Ectodermal cell (in vitro differentiated cells): ENCODE measurements at regions not wholly inside any gene's neighbourhood (a gene's known extent, or its start where the extent isn't known, plus 50 kb on each side); places are given as distances from the start of the nearest gene placed in this dataset.
"Not testable (repeated sequence)": the region's sequence is repeated elsewhere in the genome, so short reads cannot be mapped to it uniquely, and the experiment has no call there.

Experiments used
- H3K27ac ChIP-seq: 2 replicates; pipeline ENCODE4 v1.7.0; 2013; ENCODE audit warnings: mild to moderate bottlenecking, low read depth, low read length; ENCODE audit not compliant: insufficient read depth, poor library complexity, severe bottlenecking
- H3K27me3 ChIP-seq: 2 replicates; pipeline ENCODE4 v1.7.0; 2013; ENCODE audit warnings: mild to moderate bottlenecking, low read length; ENCODE audit not compliant: insufficient read depth, control insufficient read depth, poor library complexity, severe bottlenecking
- H3K36me3 ChIP-seq: one replicate; pipeline ENCODE4 v1.7.0; 2013; ENCODE audit warnings: low read length; ENCODE audit not compliant: control insufficient read depth, insufficient read depth
- H3K4me1 ChIP-seq: one replicate; pipeline ENCODE4 v1.7.0; 2013; ENCODE audit warnings: low read length; ENCODE audit not compliant: control insufficient read depth, insufficient read depth
- H3K4me3 ChIP-seq: 2 replicates; pipeline ENCODE4 v1.7.0; 2013; ENCODE audit warnings: low read depth, low read length, control low read depth; ENCODE audit not compliant: insufficient read depth
- H3K9me3 ChIP-seq: 2 replicates; pipeline ENCODE4 v1.7.0; 2013; ENCODE audit warnings: mild to moderate bottlenecking, low read length, moderate library complexity; ENCODE audit not compliant: control insufficient read depth
- WGBS, 2 experiments: methylation state at CpG; one replicate each; pipeline ENCODE4 v1.1.7; 2013; ENCODE audit warnings: missing lambda C conversion rate in 2 of 2; 5-methylcytosine and 5-hydroxymethylcytosine counted together

GRCh38 chr5:106085556-106085955 lies 1585.2 kb downstream of the EFNA5 start:
- H3K27ac ChIP-seq = no peak overlapping the region
- no peaks in the 10 kb centered on the region for H3K9me3 ChIP-seq
- H3K27me3 ChIP-seq = no peaks in the 10 kb centered on the region
- WGBS, 2 experiments = 36 to 54% methylated on average over 2 of the region's 2 CpGs
- H3K4me3 ChIP-seq = no peak overlapping the region
- peaks cover 14% of the 10 kb centered on the region for H3K4me1 ChIP-seq
- H3K36me3 ChIP-seq = no peaks in the 10 kb centered on the region

GRCh38 chr5:106085136-106085535 lies 1585.6 kb downstream of the EFNA5 start:
- H3K4me1 ChIP-seq = peaks cover 14% of the 10 kb centered on the region
- 0% methylated on average over 1 of the region's 1 CpG for WGBS, 2 experiments
- H3K4me3 ChIP-seq = no peak overlapping the region
- no peaks in the 10 kb centered on the region for H3K36me3 ChIP-seq
- H3K27me3 ChIP-seq = no peaks in the 10 kb centered on the region
- no peaks in the 10 kb centered on the region for H3K9me3 ChIP-seq
- H3K27ac ChIP-seq = no peak overlapping the region

DNA sequence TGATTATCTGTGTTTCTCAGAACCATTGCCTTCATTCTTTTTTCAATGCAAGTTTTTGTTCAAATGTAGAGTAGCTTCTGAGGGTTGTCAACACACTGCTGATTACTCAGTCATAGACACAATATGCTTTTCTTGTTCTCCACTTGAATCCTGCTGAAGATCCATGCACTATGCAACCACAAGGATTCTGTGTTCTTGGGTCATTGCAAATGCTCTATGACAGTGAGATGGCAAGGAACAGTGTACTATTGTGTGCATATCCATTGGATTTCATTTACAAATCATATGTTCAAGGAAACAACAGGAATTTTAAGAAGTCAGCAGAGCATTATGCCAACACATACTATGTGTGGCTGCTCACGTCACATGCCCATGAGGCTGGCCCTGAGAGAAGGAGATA lies 1590.2 kb downstream of the EFNA5 start:
- 96 to 100% methylated on average over 1 of the region's 1 CpG for WGBS, 2 experiments

DNA sequence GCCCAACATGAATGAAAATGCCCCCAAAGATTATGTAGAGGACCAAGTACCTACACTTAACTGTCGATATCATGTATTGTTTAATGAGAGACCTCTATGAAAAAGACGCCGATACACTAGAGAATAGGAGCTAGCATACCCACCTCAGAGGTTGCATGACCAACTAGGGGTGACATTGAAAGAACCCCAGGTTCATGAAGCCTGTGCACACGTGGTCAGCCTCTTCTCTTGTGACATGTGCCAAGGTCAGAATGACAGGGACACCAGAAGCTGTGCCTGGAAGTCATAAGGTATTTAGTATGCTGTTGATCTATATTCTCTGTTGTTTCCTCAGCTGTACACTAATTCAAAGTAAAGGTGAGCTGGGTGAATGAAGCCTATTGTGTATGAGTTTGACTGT lies 1594.1 kb downstream of the EFNA5 start:
- Histone ChIP-seq H3K36me3 (no peaks in the 10 kb centered on the region), H3K27me3 (no peaks in the 10 kb centered on the region), H3K9me3 (no peaks in the 10 kb centered on the region), H3K4me3 (no peak overlapping the region), H3K4me1 (no peaks in the 10 kb centered on the region), H3K27ac (no peak overlapping the region)
- WGBS, 2 experiments = 94 to 96% methylated on average over 4 of the region's 4 CpGs

More for the DNA sequence above, 1590.2 kb downstream of the EFNA5 start:
- Histone ChIP-seq H3K27me3 (no peaks in the 10 kb centered on the region), H3K4me3 (no peak overlapping the region), H3K4me1 (peaks cover 5% of the 10 kb centered on the region), H3K36me3 (no peaks in the 10 kb centered on the region), H3K9me3 (no peaks in the 10 kb centered on the region), H3K27ac (no peak overlapping the region)

DNA sequence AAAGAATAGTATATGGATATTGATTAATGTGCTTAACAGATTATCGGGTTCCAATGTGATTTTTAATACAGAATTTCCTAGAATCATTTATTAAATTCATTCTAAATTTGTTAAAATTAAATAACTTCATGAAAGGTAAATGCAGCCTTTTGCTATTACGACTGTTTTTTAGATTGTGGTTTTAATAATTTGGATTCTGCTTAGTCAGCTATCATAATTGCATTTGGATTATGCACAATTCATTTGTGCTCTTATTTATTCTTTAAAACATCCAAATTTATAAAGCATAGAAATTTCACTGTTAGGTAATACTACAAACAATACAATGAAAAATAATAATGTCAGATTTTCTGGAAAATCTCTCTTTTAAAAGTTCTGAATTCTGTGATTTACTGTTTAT lies 1598.5 kb downstream of the EFNA5 start:
- Histone ChIP-seq H3K4me1 (no peaks in the 10 kb centered on the region), H3K27me3 (no peaks in the 10 kb centered on the region), H3K4me3 (no peak overlapping the region), H3K27ac (no peak overlapping the region), H3K9me3 (no peaks in the 10 kb centered on the region), H3K36me3 (no peaks in the 10 kb centered on the region)
- WGBS, 2 experiments = 100% methylated on average over 1 of the region's 2 CpGs; no CpG with 5 or more reads in 1 of the 2 experiments

GRCh38 chr5:106047341-106047740 lies 1623.4 kb downstream of the EFNA5 start:
- Histone ChIP-seq H3K4me3 (no peak overlapping the region), H3K4me1 (no peaks in the 10 kb centered on the region), H3K27me3 (no peaks in the 10 kb centered on the region), H3K27ac (no peak overlapping the region), H3K9me3 (no peaks in the 10 kb centered on the region), H3K36me3 (no peaks in the 10 kb centered on the region)
- no CpG with 5 or more reads among the region's 1 CpG for WGBS, 2 experiments

- not testable (repeated sequence) for H3K4me3 ChIP-seq, H3K27ac ChIP-seq, H3K36me3 ChIP-seq, H3K27me3 ChIP-seq, H3K4me1 ChIP-seq, H3K9me3 ChIP-seq
- 86 to 93% methylated on average over 2 of the region's 2 CpGs for WGBS, 2 experiments
These were observed 1638.7 kb downstream of the EFNA5 start for GRCh38 chr5:106032069-106032468.

DNA sequence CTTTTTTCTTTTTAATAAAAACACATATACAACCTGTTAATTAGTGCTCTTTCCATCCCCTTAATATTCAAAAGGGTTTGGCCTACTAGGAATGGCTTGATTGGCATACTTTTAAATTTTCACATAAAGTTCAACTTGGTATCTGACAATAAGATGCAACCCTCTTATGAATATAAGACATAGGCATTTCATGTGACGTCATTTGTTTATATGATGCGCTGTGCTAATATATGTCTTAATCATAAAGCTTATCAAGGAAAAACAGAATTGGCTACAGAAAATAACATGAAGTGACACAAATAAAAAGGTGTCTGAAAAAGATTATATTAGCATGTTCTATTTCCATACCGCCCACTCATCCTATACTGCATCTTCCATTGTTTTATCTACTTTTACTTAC lies 1642.4 kb downstream of the EFNA5 start:
- no peaks in the 10 kb centered on the region for H3K4me1 ChIP-seq
- no peaks in the 10 kb centered on the region for H3K36me3 ChIP-seq
- no peaks in the 10 kb centered on the region for H3K27me3 ChIP-seq
- 0 to 67% methylated on average over 1 to 3 of the region's 3 CpGs for WGBS, 2 experiments
- H3K27ac ChIP-seq = no peak overlapping the region
- H3K4me3 ChIP-seq = no peak overlapping the region
- H3K9me3 ChIP-seq = no peaks in the 10 kb centered on the region

- Histone ChIP-seq H3K36me3 (no peaks in the 10 kb centered on the region), H3K27me3 (no peaks in the 10 kb centered on the region), H3K27ac (no peak overlapping the region), H3K9me3 (no peaks in the 10 kb centered on the region), H3K4me3 (no peak overlapping the region), H3K4me1 (no peaks in the 10 kb centered on the region)
- WGBS, 2 experiments = no CpG with 5 or more reads among the region's 1 CpG
These were observed 1649.8 kb downstream of the EFNA5 start for GRCh38 chr5:106020894-106021293.

GRCh38 chr5:106019261-106019660 lies 1651.5 kb downstream of the EFNA5 start:
- Histone ChIP-seq H3K4me1 (no peaks in the 10 kb centered on the region), H3K27ac (no peak overlapping the region), H3K4me3 (no peak overlapping the region), H3K9me3 (no peaks in the 10 kb centered on the region), H3K27me3 (no peaks in the 10 kb centered on the region), H3K36me3 (no peaks in the 10 kb centered on the region)

GRCh38 chr5:106017243-106017857 lies 1653.4 kb downstream of the EFNA5 start:
- H3K27me3 ChIP-seq = no peaks in the 10 kb centered on the region
- H3K36me3 ChIP-seq = no peaks in the 10 kb centered on the region
- H3K4me1 ChIP-seq = no peaks in the 10 kb centered on the region
- 71 to 92% methylated on average over 1 of the region's 1 CpG for WGBS, 2 experiments
- H3K9me3 ChIP-seq = no peaks in the 10 kb centered on the region
- H3K27ac ChIP-seq = no peak overlapping the region
- no peak overlapping the region for H3K4me3 ChIP-seq
